ENCODE measurements at regions not wholly inside any gene's neighbourhood (a gene's known extent, or its start where the extent isn't known, plus 50 kb on each side); places are given as distances from the start of the nearest gene placed in this dataset.

DNA sequence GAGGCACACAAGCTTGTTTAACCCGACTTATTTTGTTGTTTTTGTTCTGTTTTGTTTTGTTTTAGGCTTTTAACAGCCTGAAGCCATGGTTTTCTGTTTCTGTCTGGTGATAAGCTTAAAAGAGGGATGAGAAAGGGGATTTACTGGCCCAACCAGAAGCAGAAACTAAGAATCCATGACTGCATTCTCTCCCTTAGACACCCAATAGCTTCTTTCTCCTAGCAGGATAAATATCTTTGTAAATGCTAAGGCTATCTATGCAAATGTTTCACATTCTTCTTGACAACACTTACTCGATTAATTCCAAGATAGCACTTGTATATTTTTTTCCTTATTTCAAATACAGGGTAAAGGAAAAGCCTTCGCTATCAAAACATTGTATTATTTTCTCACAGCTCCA is 53.7 kb upstream of the SMAD1 start:
- Histone ChIP-seq H3K4me3 (ENCODE audit: low read depth, low read length) (no peak overlapping the region), H3K27ac (ENCODE audit: low read depth, low read length) (no peak overlapping the region), H3K9me3 (ENCODE audit: control insufficient read depth, insufficient read depth, low read length) (peaks cover 9% of the 10 kb centered on the region; the same call in 1 of the 2 replicates), H3K36me3 (ENCODE audit: control insufficient read depth, insufficient read depth, low read length) (no peaks in the 10 kb centered on the region), H3K9ac (ENCODE audit: low read depth, low read length) (no peak overlapping the region), H3K27me3 (ENCODE audit: control insufficient read depth, insufficient read depth, low read length) (no peaks in the 10 kb centered on the region), H3K4me1 (ENCODE audit: control insufficient read depth, insufficient read depth, low read length) (peaks cover 7% of the 10 kb centered on the region)

DNA sequence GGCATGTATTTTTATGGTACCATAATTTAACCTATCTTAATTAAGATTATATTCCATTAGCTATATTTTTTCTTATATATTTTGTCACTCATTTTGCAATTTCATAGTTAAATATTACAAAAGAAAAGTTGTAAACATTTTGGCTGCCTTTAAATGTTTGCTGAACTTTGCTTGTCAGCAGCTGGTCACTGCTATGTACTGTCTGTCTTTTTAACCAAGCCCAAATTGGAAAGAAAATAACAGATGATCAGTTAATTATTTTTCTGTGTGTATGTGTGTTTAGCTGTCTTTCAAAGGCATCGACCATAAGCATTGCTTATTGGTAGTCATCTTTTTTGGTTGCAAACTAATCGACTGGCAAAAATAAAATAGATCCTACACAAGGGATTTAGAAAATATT is 54.4 kb upstream of the SMAD1 start:
- Histone ChIP-seq H3K9me3 (ENCODE audit: control insufficient read depth, insufficient read depth, low read length) (peaks cover 9% of the 10 kb centered on the region; the same call in 1 of the 2 replicates), H3K27ac (ENCODE audit: low read depth, low read length) (no peak overlapping the region), H3K36me3 (ENCODE audit: control insufficient read depth, insufficient read depth, low read length) (no peaks in the 10 kb centered on the region)

GRCh38 chr4:145423017-145423708 is 58.5 kb upstream of the SMAD1 start:
- Histone ChIP-seq H3K27me3 (ENCODE audit: control insufficient read depth, insufficient read depth, low read length) (no peaks in the 10 kb centered on the region), H3K36me3 (ENCODE audit: control insufficient read depth, insufficient read depth, low read length) (no peaks in the 10 kb centered on the region), H3K4me3 (ENCODE audit: low read depth, low read length) (no peak overlapping the region), H3K9ac (ENCODE audit: low read depth, low read length) (no peak overlapping the region), H3K9me3 (ENCODE audit: control insufficient read depth, insufficient read depth, low read length) (peaks cover 9% of the 10 kb centered on the region; the same call in 1 of the 2 replicates), H3K27ac (ENCODE audit: low read depth, low read length) (no peak overlapping the region), H3K4me1 (ENCODE audit: control insufficient read depth, insufficient read depth, low read length) (peaks cover 6% of the 10 kb centered on the region)

More for the DNA sequence above, 54.4 kb upstream of the SMAD1 start:
- no peaks in the 10 kb centered on the region for H3K27me3 ChIP-seq (ENCODE audit: control insufficient read depth, insufficient read depth, low read length)
- no peak overlapping the region for H3K4me3 ChIP-seq (ENCODE audit: low read depth, low read length)
- peaks cover 7% of the 10 kb centered on the region for H3K4me1 ChIP-seq (ENCODE audit: control insufficient read depth, insufficient read depth, low read length)
- H3K9ac ChIP-seq (ENCODE audit: low read depth, low read length) = no peak overlapping the region

DNA sequence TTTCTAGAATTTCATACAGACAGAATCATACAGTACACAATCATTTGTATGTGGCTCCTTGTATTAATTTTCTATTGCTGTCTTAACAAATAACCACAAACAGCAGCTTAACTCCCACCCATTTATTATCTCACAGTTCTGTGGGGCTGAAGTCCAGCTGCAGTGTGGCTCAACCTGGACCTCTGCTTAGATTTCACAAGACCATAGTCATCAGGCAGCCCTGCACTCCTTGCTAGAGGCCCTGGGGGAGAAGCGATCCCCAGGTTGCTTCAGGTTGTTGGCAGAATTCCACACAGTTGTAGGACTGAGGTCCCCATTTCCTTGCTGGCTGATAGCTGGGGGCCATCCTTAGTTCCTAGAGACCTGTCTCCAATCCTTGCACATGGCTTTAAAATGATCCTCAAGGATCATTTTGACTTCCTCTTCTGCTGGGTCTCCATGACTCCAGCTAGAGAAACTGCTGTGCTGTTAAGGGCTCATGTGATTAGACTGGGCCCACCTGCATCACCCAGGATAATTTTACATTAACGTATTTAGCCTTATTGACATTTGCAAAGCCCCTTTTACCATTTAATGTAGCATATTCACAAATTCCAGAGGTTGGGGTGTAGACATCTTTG is 60.9 kb upstream of the SMAD1 start:
- Histone ChIP-seq H3K27me3 (ENCODE audit: control insufficient read depth, insufficient read depth, low read length) (no peaks in the 10 kb centered on the region), H3K36me3 (ENCODE audit: control insufficient read depth, insufficient read depth, low read length) (no peaks in the 10 kb centered on the region), H3K4me3 (ENCODE audit: low read depth, low read length) (no peak overlapping the region), H3K9me3 (ENCODE audit: control insufficient read depth, insufficient read depth, low read length) (peaks cover 9% of the 10 kb centered on the region; the same call in 1 of the 2 replicates), H3K4me1 (ENCODE audit: control insufficient read depth, insufficient read depth, low read length) (no peaks in the 10 kb centered on the region), H3K9ac (ENCODE audit: low read depth, low read length) (no peak overlapping the region), H3K27ac (ENCODE audit: low read depth, low read length) (no peak overlapping the region)

GRCh38 chr4:145418739-145419138 is 62.9 kb upstream of the SMAD1 start:
- Histone ChIP-seq H3K27me3 (ENCODE audit: control insufficient read depth, insufficient read depth, low read length) (no peaks in the 10 kb centered on the region), H3K4me1 (ENCODE audit: control insufficient read depth, insufficient read depth, low read length) (no peaks in the 10 kb centered on the region), H3K4me3 (ENCODE audit: low read depth, low read length) (no peak overlapping the region), H3K9ac (ENCODE audit: low read depth, low read length) (no peak overlapping the region), H3K36me3 (ENCODE audit: control insufficient read depth, insufficient read depth, low read length) (no peaks in the 10 kb centered on the region), H3K9me3 (ENCODE audit: control insufficient read depth, insufficient read depth, low read length) (no peaks in the 10 kb centered on the region), H3K27ac (ENCODE audit: low read depth, low read length) (no peak overlapping the region)

GRCh38 chr4:145417348-145418130 is 64.1 kb upstream of the SMAD1 start:
- H3K4me3 ChIP-seq (ENCODE audit: low read depth, low read length) = no peak overlapping the region
- no peaks in the 10 kb centered on the region for H3K27me3 ChIP-seq (ENCODE audit: control insufficient read depth, insufficient read depth, low read length)
- H3K36me3 ChIP-seq (ENCODE audit: control insufficient read depth, insufficient read depth, low read length) = no peaks in the 10 kb centered on the region
- H3K9ac ChIP-seq (ENCODE audit: low read depth, low read length) = no peak overlapping the region
- no peak overlapping the region for H3K27ac ChIP-seq (ENCODE audit: low read depth, low read length)
- no peaks in the 10 kb centered on the region for H3K4me1 ChIP-seq (ENCODE audit: control insufficient read depth, insufficient read depth, low read length)
- H3K9me3 ChIP-seq (ENCODE audit: control insufficient read depth, insufficient read depth, low read length) = no peaks in the 10 kb centered on the region

DNA sequence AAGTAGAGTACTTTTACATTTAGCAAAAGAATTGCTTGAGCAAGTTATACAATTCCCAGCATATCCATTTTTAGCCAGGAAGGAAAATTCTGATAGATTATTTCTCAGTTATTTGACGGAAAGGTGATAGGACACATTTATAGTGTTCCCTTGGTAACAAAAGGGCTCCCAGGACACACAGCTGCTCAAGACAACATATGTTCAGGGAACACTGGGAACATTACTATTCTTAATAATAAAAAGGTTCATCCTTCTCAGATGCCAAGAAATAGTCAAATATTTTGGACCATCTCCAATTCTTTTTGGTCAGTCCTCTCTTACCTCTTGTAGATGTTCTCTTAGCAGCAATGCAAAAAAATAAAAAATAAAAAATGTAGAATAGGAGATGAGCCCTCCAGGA is 66.8 kb upstream of the SMAD1 start:
- H3K9ac ChIP-seq (ENCODE audit: low read depth, low read length) = no peak overlapping the region
- H3K27ac ChIP-seq (ENCODE audit: low read depth, low read length) = no peak overlapping the region
- no peak overlapping the region for H3K4me3 ChIP-seq (ENCODE audit: low read depth, low read length)
- H3K9me3 ChIP-seq (ENCODE audit: control insufficient read depth, insufficient read depth, low read length) = no peaks in the 10 kb centered on the region
- no peaks in the 10 kb centered on the region for H3K4me1 ChIP-seq (ENCODE audit: control insufficient read depth, insufficient read depth, low read length)
- no peaks in the 10 kb centered on the region for H3K36me3 ChIP-seq (ENCODE audit: control insufficient read depth, insufficient read depth, low read length)
- H3K27me3 ChIP-seq (ENCODE audit: control insufficient read depth, insufficient read depth, low read length) = no peaks in the 10 kb centered on the region

DNA sequence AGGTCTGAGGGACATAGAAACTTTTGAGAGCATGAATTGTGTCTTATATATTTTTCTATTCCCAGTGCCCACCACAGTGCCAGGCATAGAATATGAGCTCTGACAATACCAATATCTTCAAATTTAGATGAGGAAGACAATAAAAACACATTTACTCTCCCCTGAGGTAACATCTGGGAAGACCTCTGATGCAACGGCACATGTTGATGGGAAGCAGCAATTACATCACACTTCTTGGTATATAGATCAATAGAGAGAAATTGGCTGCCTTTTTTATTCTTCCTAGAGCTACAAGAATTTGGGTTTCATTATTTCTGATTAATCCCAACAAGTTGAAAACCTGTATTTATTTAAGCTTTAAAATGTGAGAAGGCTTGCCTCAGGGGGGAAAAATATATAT is 67.4 kb upstream of the SMAD1 start:
- Histone ChIP-seq H3K27ac (ENCODE audit: low read depth, low read length) (no peak overlapping the region), H3K36me3 (ENCODE audit: control insufficient read depth, insufficient read depth, low read length) (no peaks in the 10 kb centered on the region), H3K9me3 (ENCODE audit: control insufficient read depth, insufficient read depth, low read length) (no peaks in the 10 kb centered on the region), H3K27me3 (ENCODE audit: control insufficient read depth, insufficient read depth, low read length) (no peaks in the 10 kb centered on the region), H3K9ac (ENCODE audit: low read depth, low read length) (no peak overlapping the region), H3K4me3 (ENCODE audit: low read depth, low read length) (no peak overlapping the region), H3K4me1 (ENCODE audit: control insufficient read depth, insufficient read depth, low read length) (no peaks in the 10 kb centered on the region)

DNA sequence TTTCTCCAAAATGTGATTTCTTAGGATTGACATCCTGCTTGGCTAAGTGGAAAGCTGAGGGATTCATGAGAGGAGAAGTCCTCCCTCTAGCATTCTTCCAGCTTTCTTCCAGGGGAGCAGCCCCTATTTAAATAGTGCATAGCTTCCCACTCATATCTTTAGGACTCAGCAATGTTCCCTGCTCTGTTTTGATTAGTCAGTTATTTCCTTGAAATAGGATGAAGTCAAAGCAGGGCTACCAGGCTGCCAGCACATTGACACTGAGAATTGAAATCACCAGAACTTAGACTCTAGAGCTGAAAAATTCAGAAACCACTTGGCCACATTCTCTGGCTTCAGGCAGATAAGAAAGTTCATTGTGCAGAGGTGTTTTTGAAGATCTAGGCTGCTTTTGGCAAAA is 74.7 kb upstream of the SMAD1 start:
- Histone ChIP-seq H3K27me3 (ENCODE audit: control insufficient read depth, insufficient read depth, low read length) (no peaks in the 10 kb centered on the region), H3K9ac (ENCODE audit: low read depth, low read length) (no peak overlapping the region), H3K9me3 (ENCODE audit: control insufficient read depth, insufficient read depth, low read length) (no peaks in the 10 kb centered on the region), H3K36me3 (ENCODE audit: control insufficient read depth, insufficient read depth, low read length) (no peaks in the 10 kb centered on the region), H3K4me3 (ENCODE audit: low read depth, low read length) (no peak overlapping the region), H3K27ac (ENCODE audit: low read depth, low read length) (no peak overlapping the region), H3K4me1 (ENCODE audit: control insufficient read depth, insufficient read depth, low read length) (no peaks in the 10 kb centered on the region)

DNA sequence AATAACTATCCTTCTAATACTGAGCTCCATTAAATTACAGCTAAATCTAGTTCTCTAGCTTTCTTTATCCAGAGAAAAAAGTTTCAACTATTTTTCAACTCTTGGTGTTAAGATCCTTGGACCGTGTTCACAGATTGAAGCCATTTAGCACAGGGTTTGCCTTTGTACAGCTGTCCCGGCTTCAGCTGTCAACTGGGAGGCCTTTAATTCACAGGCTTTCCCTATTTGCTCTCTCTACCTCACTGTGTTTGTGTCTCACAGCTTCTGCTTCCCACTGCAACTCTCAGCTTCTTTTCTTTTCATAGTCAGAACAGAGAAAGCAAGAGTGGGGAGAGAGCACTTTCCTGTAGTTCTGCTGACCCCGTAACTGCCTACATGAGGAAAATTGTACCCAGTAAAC is 76.9 kb upstream of the SMAD1 start:
- Histone ChIP-seq H3K27ac (ENCODE audit: low read depth, low read length) (no peak overlapping the region), H3K27me3 (ENCODE audit: control insufficient read depth, insufficient read depth, low read length) (no peaks in the 10 kb centered on the region), H3K4me1 (ENCODE audit: control insufficient read depth, insufficient read depth, low read length) (no peaks in the 10 kb centered on the region), H3K4me3 (ENCODE audit: low read depth, low read length) (no peak overlapping the region), H3K36me3 (ENCODE audit: control insufficient read depth, insufficient read depth, low read length) (no peaks in the 10 kb centered on the region), H3K9me3 (ENCODE audit: control insufficient read depth, insufficient read depth, low read length) (no peaks in the 10 kb centered on the region), H3K9ac (ENCODE audit: low read depth, low read length) (no peak overlapping the region)

- Histone ChIP-seq H3K36me3 (ENCODE audit: control insufficient read depth, insufficient read depth, low read length) (no peaks in the 10 kb centered on the region), H3K27me3 (ENCODE audit: control insufficient read depth, insufficient read depth, low read length) (no peaks in the 10 kb centered on the region), H3K9me3 (ENCODE audit: control insufficient read depth, insufficient read depth, low read length) (no peaks in the 10 kb centered on the region), H3K4me1 (ENCODE audit: control insufficient read depth, insufficient read depth, low read length) (no peaks in the 10 kb centered on the region), H3K4me3 (ENCODE audit: low read depth, low read length) (no peak overlapping the region), H3K9ac (ENCODE audit: low read depth, low read length) (no peak overlapping the region), H3K27ac (ENCODE audit: low read depth, low read length) (no peak overlapping the region)
Measured at GRCh38 chr4:145396581-145396980, 85.1 kb upstream of the SMAD1 start.

All from HUES48 (cell line).